OCI-LY7 (cell line): ENCODE measurements at regions not wholly inside any gene's neighbourhood (a gene's known extent, or its start where the extent isn't known, plus 50 kb on each side); places are given as distances from the start of the nearest gene placed in this dataset.

Experiments
- BruUV-seq: library from RNA; stranded (reverse); fragments of 400-500 nt; replicated peaks from 2 replicates; lab custom pipeline; 2021; lab: Mats Ljungman, UMichigan
- CTCF ChIA-PET: fragments of 300-600 bp; sonication (Branson Sonifier 250); formaldehyde crosslinking; loops from one replicate; lab custom pipeline; 2022; ENCODE audit warnings: antibody characterized with exemption; ENCODE audit not compliant: unreplicated experiment; lab: Charles Lee
- POLR2A ChIA-PET: fragments of 300-600 bp; sonication (Branson Sonifier 250); formaldehyde crosslinking; loops from one replicate; lab custom pipeline; 2022; ENCODE audit warnings: antibody characterized with exemption; lab: Charles Lee
- DNase-seq: peaks from one replicate; pipeline ENCODE4 v3.0.0-alpha.2; 2015; ENCODE audit warnings: low spot score
- H2AFZ ChIP-seq: fragments of 200-600 bp; sonication (generic), shearing (Covaris generic); 2 replicates; pipeline ENCODE4 v1.6.1; 2014; ENCODE audit warnings: mild to moderate bottlenecking, antibody characterized with exemption, low read length, moderate library complexity
- H3K27ac ChIP-seq: fragments of 200-600 bp; sonication (generic); 2 replicates; pipeline ENCODE4 v1.5.1; 2014; ENCODE audit warnings: mixed run types, low read depth, mild to moderate bottlenecking, moderate library complexity, low read length, inconsistent platforms; ENCODE audit not compliant: poor library complexity, severe bottlenecking
- H3K36me3 ChIP-seq: fragments of 200-600 bp; sonication (generic); 2 replicates; pipeline ENCODE4 v1.6.1; 2014; ENCODE audit warnings: mild to moderate bottlenecking, antibody characterized with exemption, low read length, moderate library complexity, mixed read lengths; ENCODE audit not compliant: insufficient read depth
- H3K4me1 ChIP-seq: fragments of 200-600 bp; sonication (generic); 2 replicates; pipeline ENCODE4 v1.5.1; 2014; ENCODE audit warnings: mild to moderate bottlenecking, low read length; ENCODE audit not compliant: insufficient read depth, poor library complexity, severe bottlenecking
- H3K4me2 ChIP-seq: fragments of 200-600 bp; sonication (generic); 2 replicates; pipeline ENCODE4 v1.6.1; 2014; ENCODE audit warnings: mild to moderate bottlenecking, low read length
- H3K4me3 ChIP-seq: fragments of 200-600 bp; sonication (generic); 2 replicates; pipeline ENCODE4 v1.5.1; 2014; ENCODE audit warnings: mild to moderate bottlenecking, low read depth, low read length; ENCODE audit not compliant: poor library complexity, severe bottlenecking
- H3K79me2 ChIP-seq: fragments of 200-600 bp; sonication (generic); 2 replicates; pipeline ENCODE4 v1.6.1; 2016; ENCODE audit warnings: low read depth, mild to moderate bottlenecking, low read length, moderate library complexity, mixed read lengths; ENCODE audit not compliant: insufficient read depth
- H3K9me2 ChIP-seq: fragments of 200-600 bp; sonication (generic); 2 replicates; pipeline ENCODE4 v1.6.1; 2016; ENCODE audit warnings: mild to moderate bottlenecking, low read length, mixed read lengths; ENCODE audit not compliant: insufficient read depth
- H3K9me3 ChIP-seq: fragments of 200-600 bp; sonication (generic); 2 replicates; pipeline ENCODE4 v1.6.1; 2014; ENCODE audit warnings: mild to moderate bottlenecking, mixed run types, low read length, mixed read lengths
- H4K20me1 ChIP-seq: fragments of 200-600 bp; sonication (generic); 2 replicates; pipeline ENCODE4 v1.6.1; 2014; ENCODE audit warnings: mild to moderate bottlenecking, antibody characterized with exemption, low read length, moderate library complexity, mixed read lengths; ENCODE audit not compliant: insufficient read depth
- EZH2phosphoT487 ChIP-seq: fragments of 200-600 bp; sonication (generic); IDR thresholded peaks from 2 replicates; pipeline ENCODE4 v1.6.1; 2018; ENCODE audit warnings: low read depth, borderline replicate concordance, mild to moderate bottlenecking, mixed run types, antibody characterized with exemption, low read length, moderate library complexity, mixed read lengths
- intact Hi-C: fragments of 100-400 bp; cut with micrococcal nuclease; formaldehyde crosslinking; loops from one replicate; pipeline ENCODE4 v1.10.0; 2022; ENCODE audit not compliant: unreplicated experiment
- TF ChIP-seq, protein P1 (sequence below): fragments of 200-600 bp; sonication (generic); conservative IDR thresholded peaks from 2 replicates; pipeline ENCODE4 v1.5.1; 2014; ENCODE audit warnings: mild to moderate bottlenecking, antibody characterized with exemption, low read length, moderate library complexity, mixed read lengths

DNA sequence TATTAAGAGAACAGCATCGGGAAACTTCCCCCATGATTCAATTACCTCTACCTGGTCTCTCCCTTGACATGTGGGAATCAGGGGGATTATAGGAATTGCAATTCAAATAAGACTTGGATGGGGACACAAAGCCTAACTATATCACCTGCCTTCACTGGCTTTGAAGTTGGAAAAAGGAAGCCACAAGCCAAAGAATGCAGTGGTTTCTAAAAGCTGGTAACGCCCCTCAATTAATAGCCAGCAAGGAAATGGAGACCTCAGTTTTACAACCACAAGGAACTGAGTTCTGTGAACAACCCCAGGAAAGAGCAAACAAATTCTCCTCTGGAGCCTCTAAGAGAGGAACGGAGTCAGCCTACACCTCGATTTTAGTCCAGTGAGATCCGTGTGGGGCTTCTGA is 244.1 kb downstream of the TFAP2A start:
- H3K4me2 ChIP-seq = no peak overlapping the region
- no peaks in the 10 kb centered on the region for H3K36me3 ChIP-seq
- H3K4me3 ChIP-seq = no peak overlapping the region
- ChIA-PET CTCF (no interaction called here), POLR2A (no interaction called here)
- H3K9me2 ChIP-seq = no peaks in the 10 kb centered on the region
- intact Hi-C loops = no loop called here
- H3K4me1 ChIP-seq = no peaks in the 10 kb centered on the region
- DNase-seq = no peak
- TF ChIP-seq, protein P1, sequence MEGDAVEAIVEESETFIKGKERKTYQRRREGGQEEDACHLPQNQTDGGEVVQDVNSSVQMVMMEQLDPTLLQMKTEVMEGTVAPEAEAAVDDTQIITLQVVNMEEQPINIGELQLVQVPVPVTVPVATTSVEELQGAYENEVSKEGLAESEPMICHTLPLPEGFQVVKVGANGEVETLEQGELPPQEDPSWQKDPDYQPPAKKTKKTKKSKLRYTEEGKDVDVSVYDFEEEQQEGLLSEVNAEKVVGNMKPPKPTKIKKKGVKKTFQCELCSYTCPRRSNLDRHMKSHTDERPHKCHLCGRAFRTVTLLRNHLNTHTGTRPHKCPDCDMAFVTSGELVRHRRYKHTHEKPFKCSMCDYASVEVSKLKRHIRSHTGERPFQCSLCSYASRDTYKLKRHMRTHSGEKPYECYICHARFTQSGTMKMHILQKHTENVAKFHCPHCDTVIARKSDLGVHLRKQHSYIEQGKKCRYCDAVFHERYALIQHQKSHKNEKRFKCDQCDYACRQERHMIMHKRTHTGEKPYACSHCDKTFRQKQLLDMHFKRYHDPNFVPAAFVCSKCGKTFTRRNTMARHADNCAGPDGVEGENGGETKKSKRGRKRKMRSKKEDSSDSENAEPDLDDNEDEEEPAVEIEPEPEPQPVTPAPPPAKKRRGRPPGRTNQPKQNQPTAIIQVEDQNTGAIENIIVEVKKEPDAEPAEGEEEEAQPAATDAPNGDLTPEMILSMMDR = no peak
- TF ChIP-seq EZH2phosphoT487 = no peak
- BruUV-seq = no TSS peak
- no peaks in the 10 kb centered on the region for H3K79me2 ChIP-seq
- H2AFZ ChIP-seq = no peak overlapping the region
- no peaks in the 10 kb centered on the region for H4K20me1 ChIP-seq
- no peaks in the 10 kb centered on the region for H3K9me3 ChIP-seq
- H3K27ac ChIP-seq = no peak overlapping the region

DNA sequence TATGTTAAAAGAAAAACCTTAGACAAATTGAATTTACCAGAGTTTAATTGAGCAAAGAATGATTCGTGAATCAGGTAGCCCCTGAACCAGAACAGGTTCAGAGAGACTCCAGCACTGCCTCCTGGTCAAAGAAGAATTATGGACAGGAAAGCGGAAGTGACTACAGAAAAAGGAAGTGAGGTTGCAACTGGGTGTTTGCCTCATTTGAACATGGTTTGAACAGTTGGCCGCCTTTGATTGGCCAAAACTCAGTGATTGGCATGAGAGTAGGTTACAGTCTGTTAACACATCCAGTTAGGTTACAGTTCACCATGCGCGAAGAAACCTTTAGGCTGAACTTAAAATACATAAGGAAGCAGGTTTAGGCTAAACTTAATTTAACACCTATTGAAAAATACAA is 248.8 kb downstream of the TFAP2A start:
- Histone ChIP-seq H3K4me1 (no peaks in the 10 kb centered on the region), H3K4me3 (no peak overlapping the region), H3K27ac (no peak overlapping the region), H3K4me2 (no peak overlapping the region), H3K9me3 (no peaks in the 10 kb centered on the region), H3K36me3 (no peaks in the 10 kb centered on the region), H3K79me2 (no peaks in the 10 kb centered on the region), H2AFZ (no peak overlapping the region; the same call in 1 of the 2 replicates), H4K20me1 (no peaks in the 10 kb centered on the region), H3K9me2 (no peaks in the 10 kb centered on the region)
- BruUV-seq = no TSS peak
- POLR2A ChIA-PET = no interaction called here
- CTCF ChIA-PET = no interaction called here
- peak; percentile 6 for DNase-seq
- TF ChIP-seq EZH2phosphoT487 = no peak
- TF ChIP-seq, protein P1 = no peak
- intact Hi-C loops = no loop called here

- no peaks in the 10 kb centered on the region for H4K20me1 ChIP-seq
- BruUV-seq = no TSS peak
- H2AFZ ChIP-seq = no peak overlapping the region
- H3K4me1 ChIP-seq = no peaks in the 10 kb centered on the region
- H3K79me2 ChIP-seq = no peaks in the 10 kb centered on the region
- no peaks in the 10 kb centered on the region for H3K36me3 ChIP-seq
- H3K27ac ChIP-seq = no peak overlapping the region
- no peak for DNase-seq
- no peaks in the 10 kb centered on the region for H3K9me2 ChIP-seq
- no peak overlapping the region for H3K4me2 ChIP-seq
- ChIA-PET CTCF (no interaction called here), POLR2A (interaction anchor here (1.0 kb wide), 2 partner anchors 13 to 266 kb away, joined by 3 to 4 read pairs; no protein-coding TSS in a partner anchor)
- H3K9me3 ChIP-seq = no peaks in the 10 kb centered on the region
- TF ChIP-seq, protein P1 = no peak
- TF ChIP-seq EZH2phosphoT487 = no peak
- no peak overlapping the region for H3K4me3 ChIP-seq
- intact Hi-C loops = loop anchor here (1.0 kb wide), 1 partner anchor 28 kb away; no protein-coding TSS in a partner anchor
These were observed 251.5 kb downstream of the TFAP2A start for GRCh38 chr6:10163203-10163962.
